Ovary (tissue), 7 donors: ENCODE measurements at regions not wholly inside any gene's neighbourhood (a gene's known extent, or its start where the extent isn't known, plus 50 kb on each side); places are given as distances from the start of the nearest gene placed in this dataset.

Experiments
- DNase-seq, 5 donors: peaks; one replicate each; pipeline ENCODE4 v3.0.0-alpha.2; 2019 to 2020
- H3K27ac ChIP-seq, 2 donors: fragments of 200-600 bp; one replicate each; pipeline versions ENCODE4 v1.5.1 to v1.8.0; 2019 to 2022
- H3K27me3 ChIP-seq: fragments of 200-600 bp; one replicate; pipeline ENCODE4 v1.8.0; 2022
- H3K36me3 ChIP-seq: fragments of 200-600 bp; sonication (generic); one replicate; pipeline ENCODE4 v1.5.1; 2019
- H3K4me1 ChIP-seq: one replicate; pipeline ENCODE4 v1.8.1; 2013; ENCODE audit warnings: mild to moderate bottlenecking, moderate library complexity; ENCODE audit not compliant: insufficient read depth
- H3K4me3 ChIP-seq: fragments of 200-600 bp; sonication (generic); one replicate; pipeline ENCODE4 v1.5.1; 2017
- H3K9me3 ChIP-seq, 2 donors: fragments of 200-600 bp in 1 of 2; sonication (generic) in 1 of 2; one replicate each; pipeline versions ENCODE4 v1.5.1 to v1.8.1; 2013 to 2019; ENCODE audit warnings: mild to moderate bottlenecking in 1 of 2, moderate library complexity in 1 of 2
- CTCF ChIP-seq, 3 donors: fragments of 450-650 bp in 2 of 3; fragments of 200-600 bp in 1 of 3; IDR thresholded peaks; one replicate each; pipeline versions ENCODE4 v1.5.1 to v1.8.0; 2016 to 2022; ENCODE audit warnings: antibody characterized with exemption in 3 of 3, mild to moderate bottlenecking in 1 of 3
- EP300 ChIP-seq: sonication (generic); formaldehyde crosslinking; IDR thresholded peaks from one replicate; pipeline ENCODE4 v1.6.1; 2017; ENCODE audit warnings: antibody characterized with exemption
- POLR2A ChIP-seq: fragments of 450-650 bp; IDR thresholded peaks from one replicate; pipeline ENCODE4 v1.6.1; 2017; ENCODE audit warnings: antibody characterized with exemption, mild to moderate bottlenecking, moderate library complexity
- WGBS, 3 donors: extraction: QIAGEN DNeasy Blood & Tissue Kit in 1 of 3; methylation state at CpG; one replicate each; pipeline versions ENCODE4 v1.1.5 to v1.1.7; 2013 to 2017; 5-methylcytosine and 5-hydroxymethylcytosine counted together
- intact Hi-C, 4 donors: fragments of 100-400 bp; cut with DNase I; formaldehyde crosslinking; loops; one replicate each; pipeline versions ENCODE4 v1.11.0 to v1.15.1; 2022 to 2023
- donor health status: DM: no; HTN: no; CAD: no; lungs with moderate emphysema.
- donor health status: DM: no; HTN: no; CAD: no.
- donor health status: Bipolar disorder and iron deficiency.
- donor health status: DM: no; HTN: no; CAD: no.
- donor health status: DM: yes; HTN: yes; CAD: no.

- intact Hi-C loops: no loop called here
- no peaks in the 10 kb centered on the region for H3K36me3 ChIP-seq
- no peak for DNase-seq
- no peak overlapping the region for H3K27ac ChIP-seq
- no peak overlapping the region for H3K4me3 ChIP-seq
- H3K9me3 ChIP-seq: no peaks in the 10 kb centered on the region
- H3K4me1 ChIP-seq: no peaks in the 10 kb centered on the region
- TF ChIP-seq EP300: no peak
- no peak for TF ChIP-seq CTCF (IDR thresholded peaks at IDR 0.05)
- no peak for TF ChIP-seq POLR2A
- H3K27me3 ChIP-seq: no peaks in the 10 kb centered on the region
- 52 to 61% (median 56%) methylated on average over 4 of the region's 4 CpGs for whole genome bisulfite sequencing, 3 donors
These were observed 448.3 kb upstream of the DDI1 start for GRCh38 chr11:103587901-103588788.

- H3K9me3 ChIP-seq: no peaks in the 10 kb centered on the region
- no peaks in the 10 kb centered on the region for H3K27me3 ChIP-seq
- TF ChIP-seq EP300: no peak
- TF ChIP-seq POLR2A: no peak
- no peak for TF ChIP-seq CTCF (IDR thresholded peaks at IDR 0.05)
- intact Hi-C loops: no loop called here
- H3K36me3 ChIP-seq: no peaks in the 10 kb centered on the region
- H3K27ac ChIP-seq: no peak overlapping the region
- no peak overlapping the region for H3K4me3 ChIP-seq
- no peak for DNase-seq
- WGBS, 3 donors: 61 to 89% (median 79%) methylated on average over 3 of the region's 3 CpGs
- H3K4me1 ChIP-seq: no peaks in the 10 kb centered on the region
These were observed 444.9 kb upstream of the DDI1 start for GRCh38 chr11:103591554-103591953.

DNA sequence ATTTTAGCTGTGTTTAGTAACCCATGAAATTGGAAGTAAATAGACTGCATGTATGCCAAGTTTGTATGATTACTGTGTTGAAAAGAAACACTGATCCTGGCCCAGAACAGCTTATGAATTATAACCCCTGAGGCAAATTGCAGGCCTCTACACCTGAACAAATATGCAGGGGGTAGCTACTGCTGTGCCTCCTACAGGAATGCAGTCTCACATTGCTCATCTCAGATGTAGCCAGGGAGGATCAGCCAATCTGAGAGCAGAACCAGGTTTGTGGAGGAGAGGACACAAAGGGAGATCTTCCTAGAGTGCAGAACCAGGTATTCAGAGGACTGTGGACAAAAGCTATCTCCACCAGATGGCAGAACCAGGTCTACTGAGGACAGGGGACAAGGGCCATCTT, 442.2 kb upstream of the DDI1 start:
- Histone ChIP-seq H3K27ac (no peak overlapping the region), H3K9me3 (no peaks in the 10 kb centered on the region), H3K36me3 (no peaks in the 10 kb centered on the region), H3K27me3 (no peaks in the 10 kb centered on the region), H3K4me1 (no peaks in the 10 kb centered on the region), H3K4me3 (no peak overlapping the region)
- TF ChIP-seq EP300 (no peak), POLR2A (no peak), CTCF (IDR thresholded peaks at IDR 0.05) (no peak)
- DNase-seq: no peak
- intact Hi-C loops: no loop called here

DNA sequence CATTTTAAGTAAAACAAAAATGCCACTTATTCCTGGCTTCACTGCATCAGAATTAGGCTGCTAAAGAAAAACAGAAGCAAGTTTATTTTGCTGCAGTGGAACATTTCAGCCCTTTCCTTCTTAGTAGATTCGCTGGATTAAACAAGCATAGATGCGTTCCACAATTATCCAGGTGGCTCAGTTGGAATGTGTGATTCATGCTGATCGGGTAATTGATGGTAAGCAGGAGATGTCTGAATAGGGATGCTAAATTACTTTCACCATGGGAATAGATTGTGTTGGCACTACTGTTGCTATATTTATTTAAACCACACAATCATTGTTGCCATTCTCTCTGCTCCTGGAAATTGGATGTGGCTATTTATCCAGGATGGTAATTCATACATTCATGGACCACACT, 440.1 kb upstream of the DDI1 start:
- DNase-seq: no peak
- Histone ChIP-seq H3K27me3 (no peaks in the 10 kb centered on the region), H3K27ac (no peak overlapping the region), H3K4me3 (no peak overlapping the region), H3K36me3 (no peaks in the 10 kb centered on the region), H3K9me3 (no peaks in the 10 kb centered on the region), H3K4me1 (no peaks in the 10 kb centered on the region)
- intact Hi-C loops: no loop called here
- TF ChIP-seq POLR2A: no peak
- no peak for TF ChIP-seq CTCF (IDR thresholded peaks at IDR 0.05)
- TF ChIP-seq EP300: no peak
- 88 to 91% (median 89%) methylated on average over 3 of the region's 3 CpGs for WGBS, 3 donors
